ENCODE measurements at regions not wholly inside any gene's neighbourhood (a gene's known extent, or its start where the extent isn't known, plus 50 kb on each side); places are given as distances from the start of the nearest gene placed in this dataset.

GRCh38 chr1:163596541-163597258 lies 274.9 kb downstream of the NUF2 start:
- TF ChIP-seq EZH2 (IDR thresholded peaks at IDR 0.05) (no peak), FOXP2 (optimal IDR thresholded peaks at IDR 0.05; ENCODE audit: control extremely low read depth, extremely low read length, insufficient read depth) (no peak), POLR2AphosphoS5 (IDR thresholded peaks at IDR 0.05; ENCODE audit: borderline replicate concordance, low read depth, low read length) (no peak)
- no peak overlapping the region for H3K4me3 ChIP-seq
- H3K27ac ChIP-seq = no peak overlapping the region
- H3K9me3 ChIP-seq (ENCODE audit: low read depth, low read length) = no peaks in the 10 kb centered on the region
- H3K36me3 ChIP-seq (ENCODE audit: insufficient read depth, low read length) = no peaks in the 10 kb centered on the region
- no peak overlapping the region for H3K9ac ChIP-seq (ENCODE audit: insufficient read length)
- DNase-seq (ENCODE audit: low read depth, low spot score) = no peak

- no peaks in the 10 kb centered on the region for H3K9me3 ChIP-seq (ENCODE audit: low read depth, low read length)
- H3K4me3 ChIP-seq = no peak overlapping the region
- no peaks in the 10 kb centered on the region for H3K36me3 ChIP-seq (ENCODE audit: insufficient read depth, low read length)
- no peak overlapping the region for H3K9ac ChIP-seq (ENCODE audit: insufficient read length)
- no peak for DNase-seq (ENCODE audit: low read depth, low spot score)
- TF ChIP-seq FOXP2 (optimal IDR thresholded peaks at IDR 0.05; ENCODE audit: control extremely low read depth, extremely low read length, insufficient read depth) (no peak), EZH2 (IDR thresholded peaks at IDR 0.05) (no peak), POLR2AphosphoS5 (IDR thresholded peaks at IDR 0.05; ENCODE audit: borderline replicate concordance, low read depth, low read length) (no peak)
- no peak overlapping the region for H3K27ac ChIP-seq
These were observed 282.6 kb downstream of the NUF2 start for GRCh38 chr1:163604321-163604720.

- H3K36me3 ChIP-seq (ENCODE audit: insufficient read depth, low read length) = no peaks in the 10 kb centered on the region
- H3K4me3 ChIP-seq = no peak overlapping the region
- no peak overlapping the region for H3K9ac ChIP-seq (ENCODE audit: insufficient read length)
- DNase-seq (ENCODE audit: low read depth, low spot score) = no peak
- no peaks in the 10 kb centered on the region for H3K9me3 ChIP-seq (ENCODE audit: low read depth, low read length)
- no peak overlapping the region for H3K27ac ChIP-seq
- no peak for TF ChIP-seq POLR2AphosphoS5 (IDR thresholded peaks at IDR 0.05; ENCODE audit: borderline replicate concordance, low read depth, low read length)
- no peak for TF ChIP-seq FOXP2 (optimal IDR thresholded peaks at IDR 0.05; ENCODE audit: control extremely low read depth, extremely low read length, insufficient read depth)
- TF ChIP-seq EZH2 (IDR thresholded peaks at IDR 0.05) = no peak
These were observed 283.1 kb downstream of the NUF2 start for GRCh38 chr1:163604896-163605295.

GRCh38 chr1:163608979-163609378 lies 287.2 kb downstream of the NUF2 start:
- Histone ChIP-seq H3K9me3 (ENCODE audit: low read depth, low read length) (no peaks in the 10 kb centered on the region), H3K27ac (no peak overlapping the region), H3K36me3 (ENCODE audit: insufficient read depth, low read length) (no peaks in the 10 kb centered on the region), H3K4me3 (no peak overlapping the region), H3K9ac (ENCODE audit: insufficient read length) (no peak overlapping the region)
- no peak for DNase-seq (ENCODE audit: low read depth, low spot score)
- no peak for TF ChIP-seq FOXP2 (optimal IDR thresholded peaks at IDR 0.05; ENCODE audit: control extremely low read depth, extremely low read length, insufficient read depth)
- no peak for TF ChIP-seq EZH2 (IDR thresholded peaks at IDR 0.05)
- TF ChIP-seq POLR2AphosphoS5 (IDR thresholded peaks at IDR 0.05; ENCODE audit: borderline replicate concordance, low read depth, low read length) = no peak

GRCh38 chr1:163609858-163610257 lies 288.1 kb downstream of the NUF2 start:
- Histone ChIP-seq H3K9ac (ENCODE audit: insufficient read length) (no peak overlapping the region), H3K9me3 (ENCODE audit: low read depth, low read length) (no peaks in the 10 kb centered on the region)

GRCh38 chr1:163610486-163610885 lies 288.7 kb downstream of the NUF2 start:
- Histone ChIP-seq H3K36me3 (ENCODE audit: insufficient read depth, low read length) (no peaks in the 10 kb centered on the region), H3K9ac (ENCODE audit: insufficient read length) (no peak overlapping the region), H3K27ac (no peak overlapping the region), H3K9me3 (ENCODE audit: low read depth, low read length) (no peaks in the 10 kb centered on the region), H3K4me3 (no peak overlapping the region)
- no peak for DNase-seq (ENCODE audit: low read depth, low spot score)
- no peak for TF ChIP-seq EZH2 (IDR thresholded peaks at IDR 0.05)
- no peak for TF ChIP-seq FOXP2 (optimal IDR thresholded peaks at IDR 0.05; ENCODE audit: control extremely low read depth, extremely low read length, insufficient read depth)
- no peak for TF ChIP-seq POLR2AphosphoS5 (IDR thresholded peaks at IDR 0.05; ENCODE audit: borderline replicate concordance, low read depth, low read length)

More at GRCh38 chr1:163609858-163610257, 288.1 kb downstream of the NUF2 start:
- no peak for DNase-seq (ENCODE audit: low read depth, low spot score)
- Histone ChIP-seq H3K36me3 (ENCODE audit: insufficient read depth, low read length) (no peaks in the 10 kb centered on the region), H3K27ac (no peak overlapping the region), H3K4me3 (no peak overlapping the region)
- TF ChIP-seq POLR2AphosphoS5 (IDR thresholded peaks at IDR 0.05; ENCODE audit: borderline replicate concordance, low read depth, low read length) = no peak
- TF ChIP-seq FOXP2 (optimal IDR thresholded peaks at IDR 0.05; ENCODE audit: control extremely low read depth, extremely low read length, insufficient read depth) = no peak
- TF ChIP-seq EZH2 (IDR thresholded peaks at IDR 0.05) = no peak

GRCh38 chr1:163614361-163614760 lies 292.6 kb downstream of the NUF2 start:
- H3K4me3 ChIP-seq = no peak overlapping the region
- H3K9ac ChIP-seq (ENCODE audit: insufficient read length) = no peak overlapping the region
- no peak overlapping the region for H3K27ac ChIP-seq
- DNase-seq (ENCODE audit: low read depth, low spot score) = no peak
- no peak for TF ChIP-seq POLR2AphosphoS5 (IDR thresholded peaks at IDR 0.05; ENCODE audit: borderline replicate concordance, low read depth, low read length)
- TF ChIP-seq FOXP2 (optimal IDR thresholded peaks at IDR 0.05; ENCODE audit: control extremely low read depth, extremely low read length, insufficient read depth) = no peak
- no peak for TF ChIP-seq EZH2 (IDR thresholded peaks at IDR 0.05)
- H3K9me3 ChIP-seq (ENCODE audit: low read depth, low read length) = no peaks in the 10 kb centered on the region
- no peaks in the 10 kb centered on the region for H3K36me3 ChIP-seq (ENCODE audit: insufficient read depth, low read length)

GRCh38 chr1:163628034-163628773 lies 306.4 kb downstream of the NUF2 start:
- Histone ChIP-seq H3K9me3 (ENCODE audit: low read depth, low read length) (no peaks in the 10 kb centered on the region), H3K4me3 (no peak overlapping the region), H3K36me3 (ENCODE audit: insufficient read depth, low read length) (no peaks in the 10 kb centered on the region), H3K27ac (no peak overlapping the region), H3K9ac (ENCODE audit: insufficient read length) (no peak overlapping the region)
- TF ChIP-seq EZH2 (IDR thresholded peaks at IDR 0.05) (no peak), FOXP2 (optimal IDR thresholded peaks at IDR 0.05; ENCODE audit: control extremely low read depth, extremely low read length, insufficient read depth) (no peak), POLR2AphosphoS5 (IDR thresholded peaks at IDR 0.05; ENCODE audit: borderline replicate concordance, low read depth, low read length) (no peak)
- no peak for DNase-seq (ENCODE audit: low read depth, low spot score)
